ENCODE measurements at regions not wholly inside any gene's neighbourhood (a gene's known extent, or its start where the extent isn't known, plus 50 kb on each side); places are given as distances from the start of the nearest gene placed in this dataset.

DNA sequence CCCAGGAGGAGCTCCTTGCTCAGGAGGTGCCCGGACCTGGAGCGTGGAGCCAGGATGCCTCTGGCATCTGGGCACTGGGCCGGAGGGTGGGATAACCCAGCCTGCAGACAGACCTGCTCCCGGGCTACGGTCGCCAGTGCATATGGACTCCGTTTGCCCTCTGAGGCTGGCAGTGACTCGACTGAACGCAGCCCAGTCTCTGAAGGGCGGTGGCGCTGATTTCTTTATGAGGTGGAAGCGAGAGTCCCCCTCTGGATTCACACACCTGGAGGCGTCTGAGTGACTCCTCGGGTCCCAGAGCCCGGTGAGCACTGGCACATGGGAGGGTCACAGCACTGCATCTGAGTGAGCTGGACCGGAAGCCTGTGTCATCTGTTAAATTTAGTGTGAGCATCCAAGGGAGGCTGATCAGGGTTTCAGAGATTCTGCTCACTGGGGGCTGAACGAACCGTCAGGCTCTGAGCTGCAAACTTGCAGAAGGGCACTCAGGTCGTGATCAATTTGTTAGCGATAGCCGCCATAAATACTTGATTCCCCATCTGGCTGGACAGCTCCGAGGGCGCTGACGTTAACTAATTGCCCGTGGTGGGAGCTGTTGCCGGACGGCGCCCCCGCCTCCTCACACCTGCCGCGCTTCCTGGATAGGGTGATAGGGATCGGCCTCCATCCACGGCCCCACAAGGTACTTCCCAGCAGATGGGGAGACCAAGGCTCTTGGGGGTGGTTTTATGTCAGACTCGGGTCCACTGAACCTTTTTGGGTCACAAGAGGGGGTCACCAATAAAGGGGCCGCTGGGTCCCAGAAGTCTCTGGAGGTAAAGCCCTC, 60.7 kb upstream of the TTC34 start:
- Histone ChIP-seq H3K4me2 (no peak overlapping the region), H3K9me3 (no peaks in the 10 kb centered on the region), H3K4me1 (no peaks in the 10 kb centered on the region), H3K4me3 (no peak overlapping the region), H3K27ac (no peak overlapping the region)
- ChIA-PET CTCF (interaction anchor here (0.6 kb wide), 1 partner anchor 50 kb away, joined by 3 read pairs; no protein-coding TSS in a partner anchor), POLR2A (no interaction called here)
- WGBS (ENCODE audit: missing lambda C conversion rate), result 28% methylated on average over 9 of the region's 35 CpGs
- FAIRE-seq, result no peak
- no peak for TF ChIP-seq FOXS1 (CRISPR knock-in tag; IDR thresholded peaks at IDR 0.05)
- no peak for TF ChIP-seq EP300 (IDR thresholded peaks at IDR 0.05)
- no peak for TF ChIP-seq PHF8 (IDR thresholded peaks at IDR 0.05; ENCODE audit: borderline replicate concordance, low read depth)
- no peak for TF ChIP-seq ESRRA (IDR thresholded peaks at IDR 0.05; ENCODE audit: borderline replicate concordance, low read length)
- TF ChIP-seq, protein P1, sequence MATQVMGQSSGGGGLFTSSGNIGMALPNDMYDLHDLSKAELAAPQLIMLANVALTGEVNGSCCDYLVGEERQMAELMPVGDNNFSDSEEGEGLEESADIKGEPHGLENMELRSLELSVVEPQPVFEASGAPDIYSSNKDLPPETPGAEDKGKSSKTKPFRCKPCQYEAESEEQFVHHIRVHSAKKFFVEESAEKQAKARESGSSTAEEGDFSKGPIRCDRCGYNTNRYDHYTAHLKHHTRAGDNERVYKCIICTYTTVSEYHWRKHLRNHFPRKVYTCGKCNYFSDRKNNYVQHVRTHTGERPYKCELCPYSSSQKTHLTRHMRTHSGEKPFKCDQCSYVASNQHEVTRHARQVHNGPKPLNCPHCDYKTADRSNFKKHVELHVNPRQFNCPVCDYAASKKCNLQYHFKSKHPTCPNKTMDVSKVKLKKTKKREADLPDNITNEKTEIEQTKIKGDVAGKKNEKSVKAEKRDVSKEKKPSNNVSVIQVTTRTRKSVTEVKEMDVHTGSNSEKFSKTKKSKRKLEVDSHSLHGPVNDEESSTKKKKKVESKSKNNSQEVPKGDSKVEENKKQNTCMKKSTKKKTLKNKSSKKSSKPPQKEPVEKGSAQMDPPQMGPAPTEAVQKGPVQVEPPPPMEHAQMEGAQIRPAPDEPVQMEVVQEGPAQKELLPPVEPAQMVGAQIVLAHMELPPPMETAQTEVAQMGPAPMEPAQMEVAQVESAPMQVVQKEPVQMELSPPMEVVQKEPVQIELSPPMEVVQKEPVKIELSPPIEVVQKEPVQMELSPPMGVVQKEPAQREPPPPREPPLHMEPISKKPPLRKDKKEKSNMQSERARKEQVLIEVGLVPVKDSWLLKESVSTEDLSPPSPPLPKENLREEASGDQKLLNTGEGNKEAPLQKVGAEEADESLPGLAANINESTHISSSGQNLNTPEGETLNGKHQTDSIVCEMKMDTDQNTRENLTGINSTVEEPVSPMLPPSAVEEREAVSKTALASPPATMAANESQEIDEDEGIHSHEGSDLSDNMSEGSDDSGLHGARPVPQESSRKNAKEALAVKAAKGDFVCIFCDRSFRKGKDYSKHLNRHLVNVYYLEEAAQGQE (IDR thresholded peaks at IDR 0.05), result no peak
- no peak for TF ChIP-seq MAFK (IDR thresholded peaks at IDR 0.05; ENCODE audit: partially characterized antibody)
- TF ChIP-seq HOXB5 (CRISPR knock-in tag; IDR thresholded peaks at IDR 0.05), result no peak
- no peak for TF ChIP-seq POLR2AphosphoS2 (conservative IDR thresholded peaks at IDR 0.05; ENCODE audit: low read length)
- TF ChIP-seq NR3C1 (IDR thresholded peaks at IDR 0.05), result no peak
- no peak for TF ChIP-seq ZSCAN20 (CRISPR knock-in tag; IDR thresholded peaks at IDR 0.05)
- TF ChIP-seq NFE2L2 (conservative IDR thresholded peaks at IDR 0.05; ENCODE audit: low read length), result no peak
- TF ChIP-seq POLR2A (IDR thresholded peaks at IDR 0.05; ENCODE audit: low read length), result no peak
- DNase-seq (ENCODE audit: low read depth in 1 of 2, low spot score in 1 of 2), result no peak
- peak in 1 of 2 experiments; percentile 27; a peak in 1 of 6 replicates for ATAC-seq

DNA sequence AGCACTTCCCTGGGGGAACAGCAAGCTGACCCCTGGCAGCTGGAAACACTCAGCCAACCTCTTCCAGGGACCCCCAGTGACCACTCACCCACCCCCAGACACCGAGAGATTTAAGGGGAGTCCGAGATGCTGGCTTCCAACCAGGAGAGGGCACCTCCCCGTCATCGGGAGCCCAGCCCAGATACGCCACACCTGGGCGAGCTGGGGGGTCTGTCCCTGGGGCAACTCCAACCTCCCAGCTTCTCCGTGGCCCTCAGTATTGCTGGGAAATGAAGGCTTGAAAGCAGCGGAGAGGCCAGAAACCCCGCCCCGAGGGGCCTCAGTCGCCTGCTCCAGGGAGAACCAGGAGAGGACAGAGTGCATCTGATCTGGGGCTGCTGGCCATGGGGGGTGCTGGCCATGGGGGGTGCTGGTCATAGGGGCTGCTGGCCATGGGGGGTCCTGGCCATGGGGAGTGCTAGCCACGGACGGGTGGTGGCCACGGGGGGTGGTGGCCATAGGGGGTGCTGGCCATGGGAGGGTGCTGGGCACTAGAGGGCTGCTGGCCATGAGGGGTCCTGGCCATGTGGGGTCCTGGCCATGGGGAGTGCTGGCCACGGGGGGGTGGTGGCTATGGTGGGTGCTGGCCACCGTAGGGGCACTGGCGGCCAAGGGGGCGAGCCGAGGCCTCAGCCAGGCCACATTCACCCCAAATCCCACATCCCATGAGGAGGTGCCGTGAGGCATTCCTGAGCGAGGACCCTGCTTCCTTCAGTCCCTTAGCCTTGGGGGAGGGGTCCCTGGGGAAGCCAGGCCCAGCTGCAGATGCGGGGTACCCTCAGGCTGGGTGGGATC, 61.5 kb upstream of the TTC34 start:
- ChIA-PET CTCF (no interaction called here), POLR2A (no interaction called here)
- no CpG with 5 or more reads among the region's 22 CpGs for WGBS (ENCODE audit: missing lambda C conversion rate)
- TF ChIP-seq CBX8 (IDR thresholded peaks at IDR 0.05) (no peak), NR3C1 (IDR thresholded peaks at IDR 0.05) (no peak), JUNB (IDR thresholded peaks at IDR 0.05) (no peak)
- TF ChIP-seq, protein P2, sequence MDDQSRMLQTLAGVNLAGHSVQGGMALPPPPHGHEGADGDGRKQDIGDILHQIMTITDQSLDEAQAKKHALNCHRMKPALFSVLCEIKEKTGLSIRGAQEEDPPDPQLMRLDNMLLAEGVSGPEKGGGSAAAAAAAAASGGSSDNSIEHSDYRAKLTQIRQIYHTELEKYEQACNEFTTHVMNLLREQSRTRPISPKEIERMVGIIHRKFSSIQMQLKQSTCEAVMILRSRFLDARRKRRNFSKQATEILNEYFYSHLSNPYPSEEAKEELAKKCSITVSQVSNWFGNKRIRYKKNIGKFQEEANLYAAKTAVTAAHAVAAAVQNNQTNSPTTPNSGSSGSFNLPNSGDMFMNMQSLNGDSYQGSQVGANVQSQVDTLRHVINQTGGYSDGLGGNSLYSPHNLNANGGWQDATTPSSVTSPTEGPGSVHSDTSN (IDR thresholded peaks at IDR 0.05), result no peak
- TF ChIP-seq, protein P3, sequence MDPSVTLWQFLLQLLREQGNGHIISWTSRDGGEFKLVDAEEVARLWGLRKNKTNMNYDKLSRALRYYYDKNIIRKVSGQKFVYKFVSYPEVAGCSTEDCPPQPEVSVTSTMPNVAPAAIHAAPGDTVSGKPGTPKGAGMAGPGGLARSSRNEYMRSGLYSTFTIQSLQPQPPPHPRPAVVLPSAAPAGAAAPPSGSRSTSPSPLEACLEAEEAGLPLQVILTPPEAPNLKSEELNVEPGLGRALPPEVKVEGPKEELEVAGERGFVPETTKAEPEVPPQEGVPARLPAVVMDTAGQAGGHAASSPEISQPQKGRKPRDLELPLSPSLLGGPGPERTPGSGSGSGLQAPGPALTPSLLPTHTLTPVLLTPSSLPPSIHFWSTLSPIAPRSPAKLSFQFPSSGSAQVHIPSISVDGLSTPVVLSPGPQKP (IDR thresholded peaks at IDR 0.05; ENCODE audit: low read depth, low read length), result no peak
- ATAC-seq (no peak), DNase-seq (ENCODE audit: low read depth in 1 of 2, low spot score in 1 of 2) (no peak), FAIRE-seq (no peak)
- Histone ChIP-seq H3K4me1 (no peaks in the 10 kb centered on the region), H3K9me3 (no peaks in the 10 kb centered on the region), H3K4me3 (no peak overlapping the region), H3K27ac (no peak overlapping the region), H3K4me2 (no peak overlapping the region)

DNA sequence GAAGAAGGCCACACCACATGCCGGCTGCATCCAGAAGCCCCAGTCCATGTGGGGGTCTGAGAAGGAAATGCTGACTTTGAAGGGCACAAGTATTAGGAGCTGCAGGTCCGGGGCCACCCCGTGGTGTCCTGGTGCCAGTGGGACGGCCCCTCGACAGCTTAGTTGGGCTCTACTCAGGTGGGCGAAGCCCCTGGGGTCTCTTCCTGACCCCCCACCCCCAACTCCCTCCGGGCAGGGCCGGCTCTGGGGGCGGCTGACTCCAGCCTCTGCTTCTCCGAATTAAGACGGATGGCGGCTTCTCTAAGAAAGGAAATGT, 62.1 kb upstream of the TTC34 start:
- WGBS (ENCODE audit: missing lambda C conversion rate), result 27% methylated on average over 10 of the region's 12 CpGs
- POLR2A ChIA-PET, result no interaction called here
- TF ChIP-seq POLR2A (IDR thresholded peaks at IDR 0.05; ENCODE audit: low read length) (no peak), CHD2 (IDR thresholded peaks at IDR 0.05; ENCODE audit: low read length, partially characterized antibody) (no peak), POLR2AphosphoS2 (conservative IDR thresholded peaks at IDR 0.05; ENCODE audit: low read length) (no peak), PHF8 (IDR thresholded peaks at IDR 0.05; ENCODE audit: borderline replicate concordance, low read depth) (no peak), GATA3 (IDR thresholded peaks at IDR 0.05; ENCODE audit: borderline replicate concordance) (no peak), RNF2 (IDR thresholded peaks at IDR 0.05; ENCODE audit: borderline replicate concordance, low read depth) (no peak), EP300 (IDR thresholded peaks at IDR 0.05) (no peak), EHMT2 (IDR thresholded peaks at IDR 0.05; ENCODE audit: low read depth) (no peak)
- TF ChIP-seq, protein P4, sequence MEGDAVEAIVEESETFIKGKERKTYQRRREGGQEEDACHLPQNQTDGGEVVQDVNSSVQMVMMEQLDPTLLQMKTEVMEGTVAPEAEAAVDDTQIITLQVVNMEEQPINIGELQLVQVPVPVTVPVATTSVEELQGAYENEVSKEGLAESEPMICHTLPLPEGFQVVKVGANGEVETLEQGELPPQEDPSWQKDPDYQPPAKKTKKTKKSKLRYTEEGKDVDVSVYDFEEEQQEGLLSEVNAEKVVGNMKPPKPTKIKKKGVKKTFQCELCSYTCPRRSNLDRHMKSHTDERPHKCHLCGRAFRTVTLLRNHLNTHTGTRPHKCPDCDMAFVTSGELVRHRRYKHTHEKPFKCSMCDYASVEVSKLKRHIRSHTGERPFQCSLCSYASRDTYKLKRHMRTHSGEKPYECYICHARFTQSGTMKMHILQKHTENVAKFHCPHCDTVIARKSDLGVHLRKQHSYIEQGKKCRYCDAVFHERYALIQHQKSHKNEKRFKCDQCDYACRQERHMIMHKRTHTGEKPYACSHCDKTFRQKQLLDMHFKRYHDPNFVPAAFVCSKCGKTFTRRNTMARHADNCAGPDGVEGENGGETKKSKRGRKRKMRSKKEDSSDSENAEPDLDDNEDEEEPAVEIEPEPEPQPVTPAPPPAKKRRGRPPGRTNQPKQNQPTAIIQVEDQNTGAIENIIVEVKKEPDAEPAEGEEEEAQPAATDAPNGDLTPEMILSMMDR (IDR thresholded peaks at IDR 0.05), result no peak
- TF ChIP-seq, protein P5, sequence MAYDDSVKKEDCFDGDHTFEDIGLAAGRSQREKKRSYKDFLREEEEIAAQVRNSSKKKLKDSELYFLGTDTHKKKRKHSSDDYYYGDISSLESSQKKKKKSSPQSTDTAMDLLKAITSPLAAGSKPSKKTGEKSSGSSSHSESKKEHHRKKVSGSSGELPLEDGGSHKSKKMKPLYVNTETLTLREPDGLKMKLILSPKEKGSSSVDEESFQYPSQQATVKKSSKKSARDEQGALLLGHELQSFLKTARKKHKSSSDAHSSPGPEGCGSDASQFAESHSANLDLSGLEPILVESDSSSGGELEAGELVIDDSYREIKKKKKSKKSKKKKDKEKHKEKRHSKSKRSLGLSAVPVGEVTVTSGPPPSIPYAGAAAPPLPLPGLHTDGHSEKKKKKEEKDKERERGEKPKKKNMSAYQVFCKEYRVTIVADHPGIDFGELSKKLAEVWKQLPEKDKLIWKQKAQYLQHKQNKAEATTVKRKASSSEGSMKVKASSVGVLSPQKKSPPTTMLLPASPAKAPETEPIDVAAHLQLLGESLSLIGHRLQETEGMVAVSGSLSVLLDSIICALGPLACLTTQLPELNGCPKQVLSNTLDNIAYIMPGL (CRISPR knock-in tag; IDR thresholded peaks at IDR 0.05; ENCODE audit: borderline replicate concordance), result no peak

More for the DNA sequence above, 62.1 kb upstream of the TTC34 start:
- H3K4me2 ChIP-seq, result no peak overlapping the region
- CTCF ChIA-PET, result no interaction called here
- DNase-seq (ENCODE audit: low read depth in 1 of 2, low spot score in 1 of 2), result no peak
- H3K9me3 ChIP-seq, result no peaks in the 10 kb centered on the region
- no peak for FAIRE-seq
- H3K4me1 ChIP-seq, result no peaks in the 10 kb centered on the region
- H3K27ac ChIP-seq, result no peak overlapping the region
- no peak for ATAC-seq
- no peak overlapping the region for H3K4me3 ChIP-seq

All from A549 (cell line).